Uterus (tissue), 3 donors: ENCODE measurements at regions not wholly inside any gene's neighbourhood (a gene's known extent, or its start where the extent isn't known, plus 50 kb on each side); places are given as distances from the start of the nearest gene placed in this dataset.

Source experiments
- DNase-seq, 2 donors: peaks; one replicate each; pipeline ENCODE4 v3.0.0-alpha.2; 2019 to 2020
- H3K27ac ChIP-seq, 2 donors: fragments of 200-600 bp; sonication (generic); 1 replicate in 1 of 2; 2 replicates in 1 of 2; pipeline ENCODE4 v1.5.1; 2016 to 2018
- H3K27me3 ChIP-seq, 2 donors: fragments of 200-600 bp; sonication (generic); one replicate each; pipeline ENCODE4 v1.5.1; 2018 to 2019; ENCODE audit warnings: control low read depth in 1 of 2
- H3K36me3 ChIP-seq, 2 donors: fragments of 200-600 bp; sonication (generic); one replicate each; pipeline ENCODE4 v1.5.1; 2019; ENCODE audit warnings: control low read depth in 1 of 2
- H3K4me1 ChIP-seq, 2 donors: fragments of 200-600 bp; sonication (generic); one replicate each; pipeline ENCODE4 v1.5.1; 2018 to 2019; ENCODE audit warnings: control low read depth in 1 of 2
- H3K4me3 ChIP-seq, 2 donors: fragments of 200-600 bp; sonication (generic); 1 replicate in 1 of 2; 2 replicates in 1 of 2; pipeline ENCODE4 v1.5.1; 2018 to 2019; ENCODE audit warnings: mild to moderate bottlenecking in 1 of 2
- H3K9me3 ChIP-seq, 2 donors: fragments of 200-600 bp; sonication (generic); one replicate each; pipeline ENCODE4 v1.5.1; 2019; ENCODE audit warnings: control low read depth in 1 of 2
- CTCF ChIP-seq, 4 experiments: fragments of 200-600 bp in 2 of 4; fragments of 450-650 bp in 2 of 4; sonication (generic) in 2 of 4; IDR thresholded peaks; one replicate each; pipeline ENCODE4 v1.5.1; 2016 to 2019; ENCODE audit warnings: antibody characterized with exemption in 4 of 4, mild to moderate bottlenecking in 2 of 4, moderate library complexity in 1 of 4
- POLR2A ChIP-seq, 2 donors: fragments of 450-650 bp; IDR thresholded peaks; one replicate each; pipeline ENCODE4 v1.6.1; 2016; ENCODE audit warnings: antibody characterized with exemption in 2 of 2, mild to moderate bottlenecking in 1 of 2, moderate library complexity in 1 of 2
- intact Hi-C: fragments of 100-400 bp; cut with DNase I; formaldehyde crosslinking; loops from one replicate; pipeline ENCODE4 v1.15.1; 2023; ENCODE audit warnings: low total_unique reads
- donor health status: DM: yes; HTN: yes; CAD: no.

- Histone ChIP-seq H3K27ac (no peak overlapping the region), H3K9me3 (no peaks in the 10 kb centered on the region), H3K36me3 (no peaks in the 10 kb centered on the region), H3K4me3 (no peak overlapping the region), H3K27me3 (no peaks in the 10 kb centered on the region), H3K4me1 (no peaks in the 10 kb centered on the region)
- TF ChIP-seq CTCF (IDR thresholded peaks at IDR 0.05) (no peak), POLR2A (IDR thresholded peaks at IDR 0.05) (no peak)
- DNase-seq = no peak
- intact Hi-C loops = no loop called here
Measured at GRCh38 chr5:136679233-136679632, 313.9 kb upstream of the TRPC7 start.

GRCh38 chr5:136677217-136677616 lies 311.9 kb upstream of the TRPC7 start:
- no peak for DNase-seq
- Histone ChIP-seq H3K27ac (no peak overlapping the region), H3K9me3 (no peaks in the 10 kb centered on the region), H3K36me3 (no peaks in the 10 kb centered on the region), H3K27me3 (no peaks in the 10 kb centered on the region), H3K4me1 (no peaks in the 10 kb centered on the region), H3K4me3 (no peak overlapping the region)
- intact Hi-C loops = no loop called here
- TF ChIP-seq CTCF (IDR thresholded peaks at IDR 0.05) = no peak
- no peak for TF ChIP-seq POLR2A (IDR thresholded peaks at IDR 0.05)

- no peak overlapping the region for H3K27ac ChIP-seq
- H3K9me3 ChIP-seq = no peaks in the 10 kb centered on the region
- H3K4me3 ChIP-seq = no peak overlapping the region
- no peak for DNase-seq
- intact Hi-C loops = no loop called here
- TF ChIP-seq POLR2A (IDR thresholded peaks at IDR 0.05) = no peak
- no peak for TF ChIP-seq CTCF (IDR thresholded peaks at IDR 0.05)
- H3K36me3 ChIP-seq = no peaks in the 10 kb centered on the region
- no peaks in the 10 kb centered on the region for H3K27me3 ChIP-seq
- no peaks in the 10 kb centered on the region for H3K4me1 ChIP-seq
Measured at GRCh38 chr5:136676685-136677084, 311.3 kb upstream of the TRPC7 start.

- Histone ChIP-seq H3K27me3 (no peaks in the 10 kb centered on the region), H3K27ac (no peak overlapping the region), H3K36me3 (no peaks in the 10 kb centered on the region), H3K4me1 (no peaks in the 10 kb centered on the region), H3K4me3 (no peak overlapping the region), H3K9me3 (no peaks in the 10 kb centered on the region)
- intact Hi-C loops = no loop called here
- no peak for DNase-seq
- TF ChIP-seq CTCF (IDR thresholded peaks at IDR 0.05) (no peak), POLR2A (IDR thresholded peaks at IDR 0.05) (no peak)
Measured at GRCh38 chr5:136675769-136676168, 310.4 kb upstream of the TRPC7 start.

- no peak overlapping the region for H3K27ac ChIP-seq
- TF ChIP-seq CTCF (IDR thresholded peaks at IDR 0.05) = no peak
- no peak for TF ChIP-seq POLR2A (IDR thresholded peaks at IDR 0.05)
- intact Hi-C loops = no loop called here
- no peaks in the 10 kb centered on the region for H3K9me3 ChIP-seq
- H3K4me3 ChIP-seq = no peak overlapping the region
- no peak for DNase-seq
- H3K27me3 ChIP-seq = no peaks in the 10 kb centered on the region
- no peaks in the 10 kb centered on the region for H3K36me3 ChIP-seq
- H3K4me1 ChIP-seq = no peaks in the 10 kb centered on the region
Measured at GRCh38 chr5:136674178-136674577, 308.8 kb upstream of the TRPC7 start.
